ENCODE measurements at regions not wholly inside any gene's neighbourhood (a gene's known extent, or its start where the extent isn't known, plus 50 kb on each side); places are given as distances from the start of the nearest gene placed in this dataset.

DNA sequence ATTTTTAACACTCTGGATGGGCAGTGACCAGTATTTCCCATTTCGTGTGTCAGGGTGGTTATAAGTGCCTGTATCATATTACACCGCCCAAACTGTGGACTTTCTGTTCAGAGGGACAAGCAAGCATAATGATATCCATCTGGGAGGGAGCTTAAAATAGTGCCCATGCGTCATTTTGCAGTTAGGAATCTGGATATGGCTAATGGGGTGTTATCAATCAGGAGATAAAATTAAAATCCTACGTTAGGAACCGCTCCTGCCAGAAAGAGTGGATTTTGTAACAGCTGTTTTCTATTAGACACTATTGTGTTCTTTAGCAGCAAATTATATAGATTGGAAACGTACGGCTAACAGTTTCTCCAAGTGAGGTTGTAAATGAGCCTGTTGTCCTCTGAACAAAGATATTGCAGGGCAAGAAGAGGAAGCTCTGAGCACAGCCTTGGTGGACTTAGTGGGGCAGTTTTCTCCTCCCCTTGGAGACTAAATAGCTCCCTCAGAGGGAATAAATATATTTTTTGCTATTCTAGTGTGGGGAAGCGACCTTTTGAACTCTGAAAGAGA is 160.4 kb downstream of the SPATA31D1 start:
- no peaks in the 10 kb centered on the region for H3K36me3 ChIP-seq (ENCODE audit: control insufficient read depth, insufficient read depth, low read length)
- FAIRE-seq (no peak), DNase-seq (ENCODE audit: extremely low read depth in 1 of 4, low spot score in 3 of 4) (no peak), ATAC-seq (no peak)
- ChIA-PET CTCF (ENCODE audit: low intra/inter-chr PET ratio) (no interaction called here), POLR2A (interaction anchor here (0.6 to 0.7 kb wide), 2 partner anchors 814 to 923 kb away, joined by 3 read pairs; no protein-coding TSS in a partner anchor)
- H3K4me3 ChIP-seq, result no peak overlapping the region
- no peak overlapping the region for H3K4me2 ChIP-seq (ENCODE audit: insufficient read depth, low read length)
- WGBS (ENCODE audit: insufficient coverage, low coverage, missing lambda C conversion rate), result 3% methylated on average over 6 of the region's 8 CpGs
- in situ Hi-C loops (cut with MboI), result no loop called here
- no peak overlapping the region for H2AFZ ChIP-seq (ENCODE audit: low read depth, low read length)
- no peaks in the 10 kb centered on the region for H3K79me2 ChIP-seq (ENCODE audit: control insufficient read depth, insufficient read depth, low read length)
- no peaks in the 10 kb centered on the region for H3K9me1 ChIP-seq (ENCODE audit: control insufficient read depth, insufficient read depth, low read length)
- BruUV-seq (replicated peaks), result no TSS peak
- intact Hi-C loops (cut with micrococcal nuclease), result no loop called here
- H3K4me1 ChIP-seq (replicated peaks in 1 of 2; ENCODE audit: control insufficient read depth in 2 of 2, insufficient read depth in 2 of 2, low read length in 2 of 2), result no peaks in the 10 kb centered on the region
- no peaks in the 10 kb centered on the region for H3K27me3 ChIP-seq (ENCODE audit: control insufficient read depth in 2 of 2, insufficient read depth in 2 of 2, low read length in 2 of 2)
- H3K9ac ChIP-seq (ENCODE audit: insufficient read depth in 1 of 2, low read depth in 2 of 2, low read length in 2 of 2), result no peak overlapping the region
- H3K9me3 ChIP-seq (replicated peaks; ENCODE audit: control insufficient read depth, insufficient read depth, low read depth, low read length), result no peaks in the 10 kb centered on the region
- TF ChIP-seq FOXJ2 (tag; IDR thresholded peaks at IDR 0.05) (no peak), ZNF174 (CRISPR knock-in tag; IDR thresholded peaks at IDR 0.05) (no peak), YY1 (IDR thresholded peaks at IDR 0.05; ENCODE audit: borderline replicate concordance in 1 of 3, control insufficient read depth in 1 of 3, extremely low read depth in 1 of 3, insufficient read depth in 3 of 3, insufficient read length in 1 of 3, insufficient replicate concordance in 2 of 3, low read depth in 1 of 3, low read length in 2 of 3) (no peak), HNRNPH1 (optimal IDR thresholded peaks at IDR 0.05; ENCODE audit: low read depth, low read length) (no peak), MED1 (CRISPR knock-in tag; IDR thresholded peaks at IDR 0.05; ENCODE audit: borderline replicate concordance) (no peak), ARID2 (IDR thresholded peaks at IDR 0.05) (no peak), CBFA2T3 (IDR thresholded peaks at IDR 0.05) (no peak), RBFOX2 (IDR thresholded peaks at IDR 0.05; ENCODE audit: low read depth, low read length) (no peak)
- TF ChIP-seq, protein P1, sequence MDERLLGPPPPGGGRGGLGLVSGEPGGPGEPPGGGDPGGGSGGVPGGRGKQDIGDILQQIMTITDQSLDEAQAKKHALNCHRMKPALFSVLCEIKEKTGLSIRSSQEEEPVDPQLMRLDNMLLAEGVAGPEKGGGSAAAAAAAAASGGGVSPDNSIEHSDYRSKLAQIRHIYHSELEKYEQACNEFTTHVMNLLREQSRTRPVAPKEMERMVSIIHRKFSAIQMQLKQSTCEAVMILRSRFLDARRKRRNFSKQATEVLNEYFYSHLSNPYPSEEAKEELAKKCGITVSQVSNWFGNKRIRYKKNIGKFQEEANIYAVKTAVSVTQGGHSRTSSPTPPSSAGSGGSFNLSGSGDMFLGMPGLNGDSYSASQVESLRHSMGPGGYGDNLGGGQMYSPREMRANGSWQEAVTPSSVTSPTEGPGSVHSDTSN (CRISPR knock-in tag; IDR thresholded peaks at IDR 0.05; ENCODE audit: low read depth), result no peak
- TF ChIP-seq, protein P1 (tag; conservative IDR thresholded peaks at IDR 0.05; ENCODE audit: low read depth), result no peak
- H3K27ac ChIP-seq (ENCODE audit: extremely low read depth, low read depth, low read length), result no peak overlapping the region
- no peaks in the 10 kb centered on the region for H4K20me1 ChIP-seq (replicated peaks; ENCODE audit: control insufficient read depth, insufficient read depth, low read length)

Measured in K562 (cell line).